H1 (cell line): ENCODE measurements at regions not wholly inside any gene's neighbourhood (a gene's known extent, or its start where the extent isn't known, plus 50 kb on each side); places are given as distances from the start of the nearest gene placed in this dataset.
A peak's percentile ranks its signal among the peaks of the same experiment; 100 is the strongest.

Experiments
- CHD1 ChIP-seq: IDR thresholded peaks from 2 replicates; pipeline ENCODE4 v1.6.1; 2012; ENCODE audit warnings: low read depth, low read length, improper control_type of control experiment
- EZH2 ChIP-seq: fragments of 200-600 bp; sonication (generic); IDR thresholded peaks from 2 replicates; pipeline ENCODE4 v1.7.1; 2012; ENCODE audit warnings: low read depth, mild to moderate bottlenecking, moderate library complexity, low read length, inconsistent platforms; ENCODE audit not compliant: severe bottlenecking
- GABPA ChIP-seq: IDR thresholded peaks from 2 replicates; pipeline ENCODE4 v1.6.1; 2011; ENCODE audit warnings: mild to moderate bottlenecking, low read length, moderate library complexity, borderline replicate concordance; ENCODE audit not compliant: insufficient read depth
- HDAC2 ChIP-seq, 2 experiments: fragments of 300-600 bp in 1 of 2; sonication (generic) in 1 of 2; IDR thresholded peaks; 2 replicates each; pipeline ENCODE4 v1.6.1; 2011 to 2012; ENCODE audit warnings: low read depth in 2 of 2, low read length in 2 of 2, mild to moderate bottlenecking in 2 of 2, moderate library complexity in 2 of 2, borderline replicate concordance in 1 of 2, inconsistent platforms in 1 of 2
- KDM1A ChIP-seq: fragments of 200-600, 300-600 bp; sonication (generic); IDR thresholded peaks from 2 replicates; pipeline ENCODE4 v1.7.1; 2016; ENCODE audit warnings: mild to moderate bottlenecking, low read length, borderline replicate concordance
- KDM5A ChIP-seq: fragments of 200-600 bp; IDR thresholded peaks from 2 replicates; pipeline ENCODE4 v1.7.1; 2012; ENCODE audit warnings: mild to moderate bottlenecking, low read length, inconsistent platforms, mixed read lengths
- MAFK ChIP-seq: IDR thresholded peaks from 2 replicates; pipeline ENCODE4 v1.6.1; 2012; ENCODE audit warnings: low read depth, mild to moderate bottlenecking, improper control_type of control experiment, low read length
- NRF1 ChIP-seq: IDR thresholded peaks from 2 replicates; pipeline ENCODE4 v1.6.1; 2011; ENCODE audit warnings: mild to moderate bottlenecking, low read depth, low read length, improper control_type of control experiment
- POU5F1 ChIP-seq: IDR thresholded peaks from 2 replicates; pipeline ENCODE4 v1.6.1; 2011; ENCODE audit warnings: low read depth, mild to moderate bottlenecking, low read length, moderate library complexity
- RAD21 ChIP-seq, 2 experiments: IDR thresholded peaks in 1 of 2; conservative IDR thresholded peaks in 1 of 2; 2 replicates each; pipeline ENCODE4 v1.6.1; 2011; ENCODE audit warnings: low read depth in 2 of 2, low read length in 2 of 2, improper control_type of control experiment in 1 of 2, inconsistent platforms in 1 of 2, mild to moderate bottlenecking in 1 of 2, moderate library complexity in 1 of 2
- RBBP5 ChIP-seq: IDR thresholded peaks from 2 replicates; pipeline ENCODE4 v1.7.1; 2012; ENCODE audit warnings: low read depth, mild to moderate bottlenecking, inconsistent platforms, low read length, moderate library complexity, borderline replicate concordance
- RFX5 ChIP-seq: IDR thresholded peaks from 2 replicates; pipeline ENCODE4 v1.6.1; 2011; ENCODE audit warnings: low read depth, low read length, improper control_type of control experiment, borderline replicate concordance
- SIRT6 ChIP-seq: IDR thresholded peaks from one replicate; pipeline ENCODE4 v1.7.1; 2012; ENCODE audit warnings: low read length, inconsistent platforms
- SP2 ChIP-seq: IDR thresholded peaks from 2 replicates; pipeline ENCODE4 v1.6.1; 2012; ENCODE audit warnings: mild to moderate bottlenecking, low read length, inconsistent platforms
- TAF7 ChIP-seq: optimal IDR thresholded peaks from 2 replicates; pipeline ENCODE3; 2011; ENCODE audit warnings: low read depth, mild to moderate bottlenecking, inconsistent platforms, low read length, moderate library complexity, borderline replicate concordance
- TEAD4 ChIP-seq: IDR thresholded peaks from 2 replicates; pipeline ENCODE4 v1.6.1; 2012; ENCODE audit warnings: low read depth, low read length, inconsistent platforms, mixed read lengths

GRCh38 chr2:129764376-129765325 lies 214.8 kb upstream of the RAB6C start (continued):
- TF ChIP-seq EZH2: no peak
- no peak for TF ChIP-seq KDM5A
- TF ChIP-seq RBBP5: no peak
- TF ChIP-seq TEAD4: no peak
- no peak for TF ChIP-seq HDAC2 (IDR thresholded peaks at IDR 0.05; ENCODE audit: borderline replicate concordance in 1 of 2, low read depth in 2 of 2, low read length in 2 of 2)
- TF ChIP-seq NRF1: no peak
- TF ChIP-seq POU5F1: no peak
- no peak for TF ChIP-seq MAFK
- no peak for TF ChIP-seq GABPA
- TF ChIP-seq SP2: no peak
- TF ChIP-seq SIRT6: no peak
- no peak for TF ChIP-seq CHD1
- no peak for TF ChIP-seq RFX5
- no peak for TF ChIP-seq KDM1A
- TF ChIP-seq RAD21 (IDR thresholded peaks at IDR 0.05 in 1 of 2, conservative IDR thresholded peaks at IDR 0.05 in 1 of 2; ENCODE audit: low read depth in 2 of 2, low read length in 2 of 2): peak; percentile 35 to 40
- TF ChIP-seq TAF7: no peak
